ENCODE measurements at regions not wholly inside any gene's neighbourhood (a gene's known extent, or its start where the extent isn't known, plus 50 kb on each side); places are given as distances from the start of the nearest gene placed in this dataset.

DNA sequence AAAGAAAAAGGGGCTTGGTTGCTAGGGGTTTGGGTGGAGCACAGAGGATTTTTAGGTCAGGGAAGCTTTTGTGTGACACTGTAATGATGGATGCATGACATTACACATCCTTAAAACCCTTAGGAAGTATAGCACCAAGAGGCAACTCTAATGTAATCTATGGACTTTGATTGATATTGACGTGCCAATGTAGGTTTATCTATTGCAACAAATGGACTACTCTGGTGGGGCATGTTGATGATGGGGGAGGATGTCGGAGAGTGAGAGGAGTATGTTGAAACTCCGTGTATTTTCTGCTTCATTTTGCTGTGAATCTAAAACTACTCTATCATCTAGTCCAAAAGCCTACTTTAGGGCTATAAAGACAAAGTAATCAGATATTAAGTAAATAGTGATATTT is 72.3 kb upstream of the PAX6 start:
- no peaks in the 10 kb centered on the region; a peak in 1 of 5 replicates for H3K9me3 Mint-ChIP-seq
- H3K79me1 ChIP-seq (ENCODE audit: insufficient read depth, low read depth, low read length, poor library complexity, severe bottlenecking): no peaks in the 10 kb centered on the region
- H3K9me3 ChIP-seq (ENCODE audit: control insufficient read depth, low read depth, low read length): no peaks in the 10 kb centered on the region
- no peaks in the 10 kb centered on the region for H4K20me1 ChIP-seq (ENCODE audit: control insufficient read depth, insufficient read depth, insufficient read length)
- no peak overlapping the region for H3K9ac ChIP-seq (ENCODE audit: extremely low read depth, insufficient read length, low read length)
- no peak overlapping the region for H2BK12ac ChIP-seq (ENCODE audit: insufficient read length, low read depth, low read length)
- no peak overlapping the region for H2BK5ac ChIP-seq (ENCODE audit: insufficient read length, low read length)
- H3K14ac ChIP-seq (ENCODE audit: insufficient read depth, low read length): no peak overlapping the region
- H2BK15ac ChIP-seq (ENCODE audit: low read depth, low read length): no peak overlapping the region
- H3K4ac ChIP-seq (ENCODE audit: low read depth, low read length): no peak overlapping the region
- H3K23me2 ChIP-seq (ENCODE audit: insufficient read length, low read depth, low read length, poor library complexity, severe bottlenecking): no peaks in the 10 kb centered on the region
- H3K4me2 ChIP-seq (ENCODE audit: insufficient read depth, insufficient read length, low read length): no peak overlapping the region
- WGBS (ENCODE audit: extremely low coverage, insufficient read length, low lambda C conversion rate): no CpG with 5 or more reads among the region's 3 CpGs
- no peaks in the 10 kb centered on the region for H3K79me2 ChIP-seq (ENCODE audit: insufficient read depth, low read length)
- no peak for DNase-seq
- H3K56ac ChIP-seq (ENCODE audit: insufficient read length, low read depth, low read length): no peak overlapping the region
- no peak overlapping the region for H2AK5ac ChIP-seq (ENCODE audit: insufficient read length, low read length)
- H3K4me1 ChIP-seq (ENCODE audit: insufficient read depth, low read length): peaks cover 5% of the 10 kb centered on the region
- H3K36me3 Mint-ChIP-seq (ENCODE audit: insufficient read depth in 1 of 3, low read depth in 3 of 3): 0 out of 7 replicates have a peak, but pooled peaks cover 0 to 2% (median 0%) of the 10 kb centered on the region in 3 experiments
- H3K23ac ChIP-seq (ENCODE audit: insufficient read length, low read depth, low read length): no peak overlapping the region
- H3K27me3 ChIP-seq (ENCODE audit: insufficient read depth, low read length): no peaks in the 10 kb centered on the region; the same call in 1 of the 2 replicates
- no peak overlapping the region for H2BK120ac ChIP-seq (ENCODE audit: low read depth, low read length, poor library complexity, severe bottlenecking)
- no peak overlapping the region for H3K4me3 Mint-ChIP-seq
- TF ChIP-seq, protein P1, sequence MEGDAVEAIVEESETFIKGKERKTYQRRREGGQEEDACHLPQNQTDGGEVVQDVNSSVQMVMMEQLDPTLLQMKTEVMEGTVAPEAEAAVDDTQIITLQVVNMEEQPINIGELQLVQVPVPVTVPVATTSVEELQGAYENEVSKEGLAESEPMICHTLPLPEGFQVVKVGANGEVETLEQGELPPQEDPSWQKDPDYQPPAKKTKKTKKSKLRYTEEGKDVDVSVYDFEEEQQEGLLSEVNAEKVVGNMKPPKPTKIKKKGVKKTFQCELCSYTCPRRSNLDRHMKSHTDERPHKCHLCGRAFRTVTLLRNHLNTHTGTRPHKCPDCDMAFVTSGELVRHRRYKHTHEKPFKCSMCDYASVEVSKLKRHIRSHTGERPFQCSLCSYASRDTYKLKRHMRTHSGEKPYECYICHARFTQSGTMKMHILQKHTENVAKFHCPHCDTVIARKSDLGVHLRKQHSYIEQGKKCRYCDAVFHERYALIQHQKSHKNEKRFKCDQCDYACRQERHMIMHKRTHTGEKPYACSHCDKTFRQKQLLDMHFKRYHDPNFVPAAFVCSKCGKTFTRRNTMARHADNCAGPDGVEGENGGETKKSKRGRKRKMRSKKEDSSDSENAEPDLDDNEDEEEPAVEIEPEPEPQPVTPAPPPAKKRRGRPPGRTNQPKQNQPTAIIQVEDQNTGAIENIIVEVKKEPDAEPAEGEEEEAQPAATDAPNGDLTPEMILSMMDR (conservative IDR thresholded peaks at IDR 0.05): no peak
- H2BK20ac ChIP-seq (ENCODE audit: low read depth, low read length, poor library complexity, severe bottlenecking): no peak overlapping the region
- no peak overlapping the region for H4K91ac ChIP-seq (ENCODE audit: insufficient read length, low read depth, low read length)
- no peak overlapping the region for H4K8ac ChIP-seq (replicated peaks; ENCODE audit: insufficient read length, low read depth, low read length)
- H3K18ac ChIP-seq (ENCODE audit: insufficient read length, low read depth, low read length): no peak overlapping the region
- peaks cover 51 to 56% of the 10 kb centered on the region in 2 experiments for H3K4me1 Mint-ChIP-seq
- peaks cover 11% of the 10 kb centered on the region for H3K27me3 Mint-ChIP-seq (ENCODE audit: low read depth)
- H3K27ac ChIP-seq (ENCODE audit: insufficient read length, low read depth, low read length): no peak overlapping the region
- H4K5ac ChIP-seq (ENCODE audit: insufficient read length, low read depth, low read length): no peak overlapping the region
- H3K27ac Mint-ChIP-seq: no peak overlapping the region
- no peak overlapping the region for H3T11ph ChIP-seq (ENCODE audit: low read length)
- no peak overlapping the region for H2AFZ ChIP-seq (ENCODE audit: low read length)
